ENCODE measurements at regions not wholly inside any gene's neighbourhood (a gene's known extent, or its start where the extent isn't known, plus 50 kb on each side); places are given as distances from the start of the nearest gene placed in this dataset.
A peak's percentile ranks its signal among the peaks of the same experiment; 100 is the strongest.

GRCh38 chr15:91737151-91737818 is 116.2 kb upstream of the SLCO3A1 start:
- no peak for DNase-seq (ENCODE audit: low spot score)

DNA sequence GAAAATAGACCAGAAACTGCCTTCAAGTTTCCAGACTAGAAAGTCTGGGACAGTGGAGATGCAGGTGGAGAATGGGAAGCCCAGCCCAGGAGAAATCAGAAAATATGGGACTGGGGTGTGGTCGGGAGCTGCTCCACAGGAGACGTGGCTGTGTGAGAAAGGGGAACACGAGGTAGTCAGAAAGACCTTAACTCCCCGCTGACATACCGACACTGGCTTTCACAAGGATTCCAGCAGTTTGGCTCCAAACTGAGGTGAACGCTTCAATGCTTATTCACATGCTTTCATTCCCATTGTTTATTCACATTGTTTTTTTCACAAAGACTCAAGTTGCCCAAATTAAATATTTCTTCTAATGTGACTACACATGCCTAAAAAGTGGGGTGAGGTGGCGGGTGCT is 111.5 kb upstream of the SLCO3A1 start:
- no peak for DNase-seq (ENCODE audit: low spot score)

GRCh38 chr15:91751611-91752010 is 101.9 kb upstream of the SLCO3A1 start:
- no peak for DNase-seq (ENCODE audit: low spot score)

- no peak for DNase-seq (ENCODE audit: low spot score)
Measured at GRCh38 chr15:91752081-91752785, 101.3 kb upstream of the SLCO3A1 start.

DNA sequence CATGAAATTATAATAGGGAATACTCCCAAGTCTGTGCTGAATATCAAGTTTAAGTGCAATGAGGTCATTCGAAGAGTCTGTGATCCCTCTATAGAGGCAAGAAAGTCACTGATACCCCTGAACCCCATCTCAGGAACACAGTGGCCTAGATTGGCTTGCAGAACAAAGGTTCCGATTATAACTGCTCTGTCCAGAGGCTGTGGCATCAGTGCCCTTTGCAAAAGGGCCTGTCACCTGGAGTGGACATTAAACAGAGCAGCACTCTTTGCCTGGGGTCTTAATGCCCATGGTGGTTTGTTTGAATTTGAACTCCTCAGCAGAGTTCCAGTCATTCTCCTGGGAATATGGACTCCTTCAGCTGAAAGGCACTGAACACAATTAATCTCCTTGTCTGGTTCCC is 93.9 kb upstream of the SLCO3A1 start:
- DNase-seq (ENCODE audit: low spot score) = no peak

DNA sequence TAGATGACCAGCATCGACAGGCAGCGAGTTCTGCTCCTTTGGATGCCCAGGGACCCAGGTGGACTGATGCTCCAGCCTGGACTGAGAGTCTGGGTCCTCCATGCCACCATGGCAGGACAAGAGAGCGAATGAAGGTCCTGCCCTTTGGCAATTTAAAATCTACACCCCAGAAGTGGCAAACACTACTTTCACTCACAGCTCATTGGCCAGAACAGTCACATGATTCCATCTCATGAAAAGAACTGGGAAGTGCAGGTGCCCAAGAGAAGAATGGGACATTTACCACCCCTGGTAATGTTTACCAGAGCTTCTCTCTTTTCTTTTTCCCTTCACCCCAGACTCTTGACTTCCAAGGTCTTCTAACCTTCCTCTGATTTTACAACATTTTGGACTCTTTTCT is 87.8 kb upstream of the SLCO3A1 start:
- DNase-seq (ENCODE audit: low spot score) = no peak

GRCh38 chr15:91769476-91769875 is 84.0 kb upstream of the SLCO3A1 start:
- DNase-seq (ENCODE audit: low spot score) = no peak

GRCh38 chr15:91769894-91770293 is 83.6 kb upstream of the SLCO3A1 start:
- no peak for DNase-seq (ENCODE audit: low spot score)

DNA sequence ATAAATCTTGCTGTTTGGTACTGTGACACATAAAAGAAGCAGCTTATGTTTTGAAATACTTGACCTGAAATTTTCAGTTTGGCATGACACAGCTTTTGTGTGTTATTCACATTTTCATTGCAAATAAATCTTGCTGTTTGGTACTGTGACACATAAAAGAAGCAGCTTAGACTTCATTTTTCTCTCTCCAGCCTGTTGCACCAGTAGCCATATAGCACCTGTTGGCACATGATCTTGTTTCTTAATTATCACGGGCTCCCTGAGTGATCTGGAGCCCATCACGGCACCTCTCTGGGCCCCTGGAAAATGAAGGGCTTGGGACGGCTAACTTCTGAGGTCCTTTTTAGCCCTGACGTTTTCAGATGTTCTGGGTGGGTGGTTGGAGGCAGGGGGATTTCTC is 77.4 kb upstream of the SLCO3A1 start:
- no peak for DNase-seq (ENCODE audit: low spot score)

- DNase-seq (ENCODE audit: low spot score) = no peak
Measured at GRCh38 chr15:91779960-91780359, 73.5 kb upstream of the SLCO3A1 start.

DNA sequence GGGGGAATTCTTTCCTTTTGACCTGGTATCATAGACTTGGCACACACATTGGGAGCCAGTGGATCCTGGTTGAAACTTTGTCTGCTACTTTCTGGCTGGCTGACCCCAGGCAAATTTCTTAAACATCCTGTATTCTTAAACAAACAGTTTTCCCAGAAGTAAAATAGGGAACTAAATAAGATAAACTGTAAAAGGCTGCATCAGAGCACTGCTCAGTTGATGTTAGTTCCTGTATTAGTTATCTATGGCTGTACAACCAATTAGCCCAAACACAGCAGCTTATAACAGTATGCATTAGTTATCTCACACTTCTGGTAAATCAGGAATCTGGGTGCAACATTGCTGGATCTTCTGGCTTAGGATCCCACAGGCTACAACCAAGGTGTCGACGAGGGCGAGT is 73.1 kb upstream of the SLCO3A1 start:
- DNase-seq (ENCODE audit: low spot score) = no peak

GRCh38 chr15:91782221-91782620 is 71.3 kb upstream of the SLCO3A1 start:
- no peak for DNase-seq (ENCODE audit: low spot score)

GRCh38 chr15:91783008-91783407 is 70.5 kb upstream of the SLCO3A1 start:
- DNase-seq (ENCODE audit: low spot score) = no peak

GRCh38 chr15:91783451-91783850 is 70.1 kb upstream of the SLCO3A1 start:
- no peak for DNase-seq (ENCODE audit: low spot score)

DNA sequence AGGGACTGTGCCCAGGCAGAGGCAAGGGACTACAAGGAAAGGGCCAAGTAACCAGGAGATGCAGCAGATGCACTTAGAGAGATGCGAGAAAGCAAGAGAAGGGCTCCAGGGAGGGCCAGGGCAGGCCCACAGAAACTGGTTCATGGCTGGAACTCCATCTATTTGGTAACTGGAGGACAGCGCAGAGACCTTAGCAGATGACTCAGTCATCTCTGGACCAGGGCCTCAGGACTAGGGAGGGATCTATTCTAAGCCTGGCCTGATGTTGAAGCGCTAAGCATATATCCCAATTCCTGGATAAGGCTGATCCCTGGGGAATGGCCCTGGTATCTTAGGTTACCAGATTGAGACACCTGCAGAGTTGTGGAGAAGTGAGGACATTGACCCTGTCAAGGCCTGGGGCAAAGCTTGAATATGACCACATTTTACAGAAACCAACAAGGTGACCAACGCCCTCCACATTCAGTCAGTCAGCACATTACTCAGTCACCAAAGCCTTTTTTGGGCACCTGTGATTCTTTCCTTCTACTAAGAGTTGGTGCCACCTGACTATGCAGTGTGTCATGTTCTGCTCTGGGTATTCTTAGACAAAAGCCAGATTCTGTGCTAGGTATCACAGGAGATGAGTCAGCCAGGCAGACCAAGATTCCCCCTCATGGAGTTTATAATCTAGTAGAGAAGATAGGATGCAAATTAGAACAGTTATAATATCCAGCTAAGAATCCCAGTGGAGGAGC is 68.4 kb upstream of the SLCO3A1 start:
- DNase-seq (ENCODE audit: low spot score) = peak; percentile 20

DNA sequence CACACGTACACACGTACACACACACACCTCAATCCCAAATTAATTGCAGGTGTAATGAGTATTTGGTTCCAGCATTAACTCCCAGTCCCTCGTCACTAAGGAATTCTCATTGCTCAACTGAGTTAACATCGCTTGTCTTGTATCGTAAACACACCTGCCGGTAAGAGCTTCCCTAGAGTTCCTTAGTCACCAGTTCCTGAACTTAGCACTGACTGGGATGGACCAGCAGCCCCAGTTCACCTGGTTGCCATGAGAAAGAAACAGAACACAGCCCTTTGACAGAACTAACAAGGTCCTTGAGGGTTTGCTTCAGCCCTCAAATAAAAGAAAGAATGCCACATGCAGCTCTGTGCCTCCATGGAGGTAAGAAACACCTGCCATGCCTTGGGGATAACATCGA is 66.3 kb upstream of the SLCO3A1 start:
- no peak for DNase-seq (ENCODE audit: low spot score)

DNA sequence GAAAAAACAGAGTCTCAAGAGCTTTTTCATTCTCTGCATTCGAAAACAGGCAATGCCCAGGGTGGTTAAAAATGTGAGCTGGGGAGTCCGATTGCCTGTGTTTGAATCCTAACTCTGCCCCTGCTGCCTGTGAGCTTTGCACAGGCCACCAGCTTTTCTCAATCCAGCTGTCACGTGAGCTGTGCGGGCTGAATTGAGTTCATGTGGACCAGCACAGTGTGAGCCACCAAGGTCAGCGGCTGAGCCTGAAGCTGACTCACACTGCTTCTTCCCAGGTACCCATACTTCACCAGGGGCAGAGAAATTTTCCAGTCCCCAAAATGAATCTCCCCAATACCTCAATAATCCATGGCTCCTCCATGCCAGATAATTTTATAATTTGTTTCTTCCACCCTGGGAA is 64.4 kb upstream of the SLCO3A1 start:
- no peak for DNase-seq (ENCODE audit: low spot score)

GRCh38 chr15:91790836-91791235 is 62.7 kb upstream of the SLCO3A1 start:
- DNase-seq (ENCODE audit: low spot score) = peak; percentile 84

- no peak for DNase-seq (ENCODE audit: low spot score)
Measured at GRCh38 chr15:91793771-91794170, 59.7 kb upstream of the SLCO3A1 start.

- no peak for DNase-seq (ENCODE audit: low spot score)
Measured at GRCh38 chr15:91795235-91795634, 58.3 kb upstream of the SLCO3A1 start.

DNA sequence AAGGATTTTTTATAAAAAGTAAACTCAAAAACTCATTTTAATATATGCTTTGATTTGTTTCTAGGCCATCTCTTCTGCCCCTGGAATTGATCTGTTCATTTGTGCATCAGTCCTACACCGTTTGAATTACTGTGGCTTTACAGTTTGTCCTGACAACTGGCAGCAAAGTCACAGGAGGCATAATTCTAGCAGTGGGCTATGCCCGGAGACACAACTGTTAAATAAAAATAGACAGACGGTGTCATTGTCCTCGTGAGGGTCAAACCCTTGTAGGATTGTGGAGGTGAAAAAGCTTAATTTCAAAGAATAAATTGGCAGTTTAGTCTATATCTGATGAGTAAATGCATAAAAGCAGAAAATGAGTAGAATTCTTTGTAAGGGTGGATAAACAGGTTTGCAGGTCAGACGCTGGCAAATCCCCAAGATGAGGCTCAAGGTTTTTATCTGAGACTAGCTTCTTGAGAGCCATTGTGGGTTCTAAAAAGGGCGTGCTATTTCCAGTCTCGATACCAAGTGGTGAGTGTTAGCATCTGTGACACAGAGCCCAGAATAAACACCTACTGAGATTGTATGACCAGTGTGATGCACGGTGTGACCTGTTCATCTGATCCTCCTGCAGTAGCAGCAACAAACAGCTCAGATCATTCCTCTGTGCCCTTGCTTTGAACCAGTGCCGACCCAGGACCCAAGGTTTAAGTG is 51.5 kb upstream of the SLCO3A1 start:
- no peak for DNase-seq (ENCODE audit: low spot score)

DNA sequence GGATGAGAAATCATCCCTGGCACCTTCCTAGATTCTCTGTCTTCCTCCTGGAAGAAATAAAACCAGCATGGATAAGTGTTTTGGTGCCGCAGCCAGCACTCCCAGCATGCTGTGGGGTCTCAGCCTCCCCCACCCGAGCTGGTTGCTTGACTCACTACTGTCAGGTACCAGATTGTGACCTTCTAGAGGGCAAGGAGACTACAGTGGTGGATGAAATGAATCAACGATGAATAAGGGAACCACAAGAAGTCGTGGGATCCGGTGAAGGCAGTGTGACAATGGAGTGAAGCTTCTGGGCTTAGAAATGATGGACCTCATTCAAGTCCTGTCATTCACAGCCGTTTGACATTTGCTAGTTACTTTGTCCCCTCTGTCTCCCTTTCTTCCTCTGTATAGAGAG is 50.2 kb upstream of the SLCO3A1 start:
- DNase-seq (ENCODE audit: low spot score) = no peak

All from kidney tubule cell (primary cell).